ENCODE measurements at regions not wholly inside any gene's neighbourhood (a gene's known extent, or its start where the extent isn't known, plus 50 kb on each side); places are given as distances from the start of the nearest gene placed in this dataset.
"Not testable (repeated sequence)": the region's sequence is repeated elsewhere in the genome, so short reads cannot be mapped to it uniquely, and the experiment has no call there.

- Histone ChIP-seq H3K36me3 (ENCODE audit: control insufficient read depth, insufficient read depth, low read length, severe bottlenecking) (no peaks in the 10 kb centered on the region), H3K9ac (ENCODE audit: low read length) (no peak overlapping the region), H3K4me3 (ENCODE audit: low read length) (no peak overlapping the region), H3K9me3 (ENCODE audit: control insufficient read depth, low read length) (no peaks in the 10 kb centered on the region), H3K4me1 (ENCODE audit: control insufficient read depth, insufficient read depth, low read length) (peaks cover 25% of the 10 kb centered on the region), H3K27me3 (replicated peaks; ENCODE audit: control insufficient read depth, insufficient read depth, low read length) (no peaks in the 10 kb centered on the region)
- DNase-seq (ENCODE audit: low read depth): no peak
These were observed 93.1 kb downstream of the LMO4 start for GRCh38 chr1:87421809-87422208.

- no peak for DNase-seq (ENCODE audit: low read depth)
- Histone ChIP-seq H3K4me3 (ENCODE audit: low read length) (no peak overlapping the region), H3K27me3 (replicated peaks; ENCODE audit: control insufficient read depth, insufficient read depth, low read length) (no peaks in the 10 kb centered on the region), H3K36me3 (ENCODE audit: control insufficient read depth, insufficient read depth, low read length, severe bottlenecking) (no peaks in the 10 kb centered on the region), H3K9ac (ENCODE audit: low read length) (no peak overlapping the region), H3K9me3 (ENCODE audit: control insufficient read depth, low read length) (no peaks in the 10 kb centered on the region), H3K4me1 (ENCODE audit: control insufficient read depth, insufficient read depth, low read length) (peaks cover 16% of the 10 kb centered on the region)
These were observed 95.9 kb downstream of the LMO4 start for GRCh38 chr1:87424541-87424940.

- Histone ChIP-seq H3K27me3 (replicated peaks; ENCODE audit: control insufficient read depth, insufficient read depth, low read length) (no peaks in the 10 kb centered on the region), H3K4me1 (ENCODE audit: control insufficient read depth, insufficient read depth, low read length) (peaks cover 7% of the 10 kb centered on the region), H3K9ac (ENCODE audit: low read length) (no peak overlapping the region), H3K4me3 (ENCODE audit: low read length) (no peak overlapping the region), H3K9me3 (ENCODE audit: control insufficient read depth, low read length) (no peaks in the 10 kb centered on the region), H3K36me3 (ENCODE audit: control insufficient read depth, insufficient read depth, low read length, severe bottlenecking) (no peaks in the 10 kb centered on the region)
- peak; percentile 24 for DNase-seq (ENCODE audit: low read depth)
These were observed 98.0 kb downstream of the LMO4 start for GRCh38 chr1:87426463-87427249.

GRCh38 chr1:87428367-87428766 is 99.7 kb downstream of the LMO4 start:
- H3K9me3 ChIP-seq (ENCODE audit: control insufficient read depth, low read length): no peaks in the 10 kb centered on the region
- H3K36me3 ChIP-seq (ENCODE audit: control insufficient read depth, insufficient read depth, low read length, severe bottlenecking): no peaks in the 10 kb centered on the region
- no peaks in the 10 kb centered on the region for H3K27me3 ChIP-seq (replicated peaks; ENCODE audit: control insufficient read depth, insufficient read depth, low read length)
- DNase-seq (ENCODE audit: low read depth): no peak
- H3K9ac ChIP-seq (ENCODE audit: low read length): no peak overlapping the region
- no peak overlapping the region for H3K4me3 ChIP-seq (ENCODE audit: low read length)
- H3K4me1 ChIP-seq (ENCODE audit: control insufficient read depth, insufficient read depth, low read length): peaks cover 15% of the 10 kb centered on the region

- no peaks in the 10 kb centered on the region for H3K27me3 ChIP-seq (replicated peaks; ENCODE audit: control insufficient read depth, insufficient read depth, low read length)
- no peak for DNase-seq (ENCODE audit: low read depth)
- H3K9ac ChIP-seq (ENCODE audit: low read length): no peak overlapping the region
- peaks cover 14% of the 10 kb centered on the region for H3K4me1 ChIP-seq (ENCODE audit: control insufficient read depth, insufficient read depth, low read length)
- no peaks in the 10 kb centered on the region for H3K9me3 ChIP-seq (ENCODE audit: control insufficient read depth, low read length)
- no peak overlapping the region for H3K4me3 ChIP-seq (ENCODE audit: low read length)
- H3K36me3 ChIP-seq (ENCODE audit: control insufficient read depth, insufficient read depth, low read length, severe bottlenecking): no peaks in the 10 kb centered on the region
These were observed 100.2 kb downstream of the LMO4 start for GRCh38 chr1:87428883-87429282.

- Histone ChIP-seq H3K27me3 (replicated peaks; ENCODE audit: control insufficient read depth, insufficient read depth, low read length) (no peaks in the 10 kb centered on the region), H3K36me3 (ENCODE audit: control insufficient read depth, insufficient read depth, low read length, severe bottlenecking) (no peaks in the 10 kb centered on the region), H3K9me3 (ENCODE audit: control insufficient read depth, low read length) (no peaks in the 10 kb centered on the region), H3K9ac (ENCODE audit: low read length) (no peak overlapping the region), H3K4me3 (ENCODE audit: low read length) (no peak overlapping the region), H3K4me1 (ENCODE audit: control insufficient read depth, insufficient read depth, low read length) (peaks cover 30% of the 10 kb centered on the region)
- no peak for DNase-seq (ENCODE audit: low read depth)
These were observed 104.0 kb downstream of the LMO4 start for GRCh38 chr1:87432685-87433084.

- H3K36me3 ChIP-seq (ENCODE audit: control insufficient read depth, insufficient read depth, low read length, severe bottlenecking); DNase-seq (ENCODE audit: low read depth); H3K9ac ChIP-seq (ENCODE audit: low read length); H3K4me3 ChIP-seq (ENCODE audit: low read length); H3K9me3 ChIP-seq (ENCODE audit: control insufficient read depth, low read length); H3K27me3 ChIP-seq (replicated peaks; ENCODE audit: control insufficient read depth, insufficient read depth, low read length): not testable (repeated sequence)
- H3K4me1 ChIP-seq (ENCODE audit: control insufficient read depth, insufficient read depth, low read length): peaks cover 30% of the 10 kb centered on the region
These were observed 104.4 kb downstream of the LMO4 start for GRCh38 chr1:87433101-87433500.

GRCh38 chr1:87435484-87435883 is 106.8 kb downstream of the LMO4 start:
- no peak for DNase-seq (ENCODE audit: low read depth)
- no peaks in the 10 kb centered on the region for H3K36me3 ChIP-seq (ENCODE audit: control insufficient read depth, insufficient read depth, low read length, severe bottlenecking)
- H3K27me3 ChIP-seq (replicated peaks; ENCODE audit: control insufficient read depth, insufficient read depth, low read length): no peaks in the 10 kb centered on the region
- peaks cover 30% of the 10 kb centered on the region for H3K4me1 ChIP-seq (ENCODE audit: control insufficient read depth, insufficient read depth, low read length)
- H3K9ac ChIP-seq (ENCODE audit: low read length): no peak overlapping the region
- H3K9me3 ChIP-seq (ENCODE audit: control insufficient read depth, low read length): no peaks in the 10 kb centered on the region
- no peak overlapping the region for H3K4me3 ChIP-seq (ENCODE audit: low read length)

- H3K9ac ChIP-seq (ENCODE audit: low read length); H3K9me3 ChIP-seq (ENCODE audit: control insufficient read depth, low read length); H3K36me3 ChIP-seq (ENCODE audit: control insufficient read depth, insufficient read depth, low read length, severe bottlenecking); H3K27me3 ChIP-seq (replicated peaks; ENCODE audit: control insufficient read depth, insufficient read depth, low read length); DNase-seq (ENCODE audit: low read depth); H3K4me3 ChIP-seq (ENCODE audit: low read length): not testable (repeated sequence)
- peaks cover 30% of the 10 kb centered on the region for H3K4me1 ChIP-seq (ENCODE audit: control insufficient read depth, insufficient read depth, low read length)
These were observed 107.4 kb downstream of the LMO4 start for GRCh38 chr1:87436115-87436514.

- H3K36me3 ChIP-seq (ENCODE audit: control insufficient read depth, insufficient read depth, low read length, severe bottlenecking): no peaks in the 10 kb centered on the region
These were observed 107.9 kb downstream of the LMO4 start for GRCh38 chr1:87436534-87436933.

GRCh38 chr1:87437663-87438295 is 109.1 kb downstream of the LMO4 start:
- Histone ChIP-seq H3K36me3 (ENCODE audit: control insufficient read depth, insufficient read depth, low read length, severe bottlenecking) (no peaks in the 10 kb centered on the region), H3K4me3 (ENCODE audit: low read length) (no peak overlapping the region), H3K9me3 (ENCODE audit: control insufficient read depth, low read length) (no peaks in the 10 kb centered on the region), H3K27me3 (replicated peaks; ENCODE audit: control insufficient read depth, insufficient read depth, low read length) (no peaks in the 10 kb centered on the region), H3K9ac (ENCODE audit: low read length) (no peak overlapping the region), H3K4me1 (ENCODE audit: control insufficient read depth, insufficient read depth, low read length) (peaks cover 25% of the 10 kb centered on the region)
- no peak for DNase-seq (ENCODE audit: low read depth)

More at GRCh38 chr1:87436534-87436933, 107.9 kb downstream of the LMO4 start:
- Histone ChIP-seq H3K4me1 (ENCODE audit: control insufficient read depth, insufficient read depth, low read length) (peaks cover 30% of the 10 kb centered on the region), H3K27me3 (replicated peaks; ENCODE audit: control insufficient read depth, insufficient read depth, low read length) (no peaks in the 10 kb centered on the region), H3K4me3 (ENCODE audit: low read length) (no peak overlapping the region), H3K9ac (ENCODE audit: low read length) (no peak overlapping the region), H3K9me3 (ENCODE audit: control insufficient read depth, low read length) (no peaks in the 10 kb centered on the region)
- DNase-seq (ENCODE audit: low read depth): no peak
